CD14-positive monocyte (primary cell): ENCODE measurements at regions not wholly inside any gene's neighbourhood (a gene's known extent, or its start where the extent isn't known, plus 50 kb on each side); places are given as distances from the start of the nearest gene placed in this dataset.

ENCODE experiments used
- DNase-seq, 3 donors: peaks; one replicate each; pipeline ENCODE4 v3.0.0-alpha.2; 2011 to 2022
- H2AFZ ChIP-seq: 2 replicates; pipeline ENCODE4 v1.6.0; 2012; ENCODE audit warnings: mild to moderate bottlenecking, low read depth, low read length, inconsistent platforms; ENCODE audit not compliant: insufficient read depth, poor library complexity, severe bottlenecking
- H3K27ac ChIP-seq, 2 donors: 1 replicate in 1 of 2; 2 replicates in 1 of 2; pipeline ENCODE4 v1.5.1; 2012 to 2013; ENCODE audit warnings: low read length in 2 of 2, control low read depth in 1 of 2, inconsistent platforms in 1 of 2, low read depth in 1 of 2, mild to moderate bottlenecking in 1 of 2
- H3K27me3 ChIP-seq, 2 donors: one replicate each; pipeline versions ENCODE4 v1.6.0 to v1.6.1; 2011 to 2013; ENCODE audit warnings: low read length in 2 of 2; ENCODE audit not compliant: control insufficient read depth in 2 of 2, insufficient read depth in 2 of 2
- H3K36me3 ChIP-seq, 2 donors: replicated peaks in 1 of 2; 1 replicate in 1 of 2; 2 replicates in 1 of 2; pipeline versions ENCODE4 v1.5.1 to v1.6.1; 2012 to 2013; ENCODE audit warnings: low read length in 2 of 2, control low read depth in 1 of 2, inconsistent platforms in 1 of 2, mild to moderate bottlenecking in 1 of 2; ENCODE audit not compliant: insufficient read depth in 2 of 2, control insufficient read depth in 1 of 2
- H3K4me1 ChIP-seq, 2 donors: 1 replicate in 1 of 2; 2 replicates in 1 of 2; pipeline versions ENCODE4 v1.5.1 to v1.6.1; 2012 to 2013; ENCODE audit warnings: low read length in 2 of 2, control low read depth in 1 of 2, inconsistent platforms in 1 of 2, mild to moderate bottlenecking in 1 of 2, moderate library complexity in 1 of 2; ENCODE audit not compliant: insufficient read depth in 2 of 2, control insufficient read depth in 1 of 2
- H3K4me2 ChIP-seq: replicated peaks from 2 replicates; pipeline ENCODE3; 2012; ENCODE audit warnings: low read length, moderate library complexity, mild to moderate bottlenecking; ENCODE audit not compliant: poor library complexity, severe bottlenecking; ENCODE audit errors: extremely low read depth
- H3K4me3 ChIP-seq, 3 experiments: fragments of 200-600 bp in 1 of 3; sonication (generic) in 1 of 3; replicated peaks in 1 of 3; 1 replicate in 2 of 3; 2 replicates in 1 of 3; pipeline ENCODE4 v1.5.1; 2011 to 2013; ENCODE audit warnings: low read length in 3 of 3, mild to moderate bottlenecking in 3 of 3, control low read depth in 2 of 3, low read depth in 2 of 3, inconsistent platforms in 1 of 3, moderate library complexity in 1 of 3
- H3K79me2 ChIP-seq: 2 replicates; pipeline ENCODE4 v1.6.0; 2012; ENCODE audit warnings: mild to moderate bottlenecking, control low read depth, inconsistent platforms, low read length, moderate library complexity; ENCODE audit not compliant: insufficient read depth
- H3K9ac ChIP-seq: 2 replicates; pipeline ENCODE4 v1.6.0; 2017; ENCODE audit warnings: low read length, mild to moderate bottlenecking; ENCODE audit not compliant: insufficient read depth, poor library complexity, severe bottlenecking
- H3K9me3 ChIP-seq, 2 donors: replicated peaks in 1 of 2; 1 replicate in 1 of 2; 2 replicates in 1 of 2; pipeline versions ENCODE4 v1.5.1 to v1.6.1; 2012 to 2013; ENCODE audit warnings: low read length in 2 of 2, control low read depth in 1 of 2; ENCODE audit not compliant: control insufficient read depth in 1 of 2, insufficient read depth in 1 of 2
- H4K20me1 ChIP-seq: 2 replicates; pipeline ENCODE4 v1.6.0; 2012; ENCODE audit warnings: mild to moderate bottlenecking, low read length, control low read depth, moderate library complexity; ENCODE audit not compliant: insufficient read depth
- H3K27ac Mint-ChIP-seq, 7 donors: one replicate each; pipeline ENCODE4 v1.8.0; 2020; ENCODE audit warnings: mild to moderate bottlenecking in 7 of 7, mixed read lengths in 7 of 7, moderate library complexity in 6 of 7, inconsistent platforms in 2 of 7
- H3K27me3 Mint-ChIP-seq, 3 donors: one replicate each; pipeline ENCODE4 v1.8.0; 2021 to 2022; ENCODE audit warnings: low read depth in 3 of 3, mild to moderate bottlenecking in 3 of 3, mixed read lengths in 3 of 3, moderate library complexity in 3 of 3, inconsistent platforms in 1 of 3
- H3K36me3 Mint-ChIP-seq, 2 donors: one replicate each; pipeline ENCODE4 v1.8.0; 2020; ENCODE audit warnings: mixed read lengths in 2 of 2, inconsistent platforms in 1 of 2, mild to moderate bottlenecking in 1 of 2
- H3K4me1 Mint-ChIP-seq: one replicate; pipeline ENCODE4 v1.8.0; 2020; ENCODE audit warnings: mild to moderate bottlenecking, mixed read lengths
- H3K4me3 Mint-ChIP-seq, 2 donors: one replicate each; pipeline ENCODE4 v1.8.0; 2020; ENCODE audit warnings: mild to moderate bottlenecking in 2 of 2, mixed read lengths in 2 of 2, moderate library complexity in 1 of 2
- H3K9me3 Mint-ChIP-seq, 7 donors: one replicate each; pipeline ENCODE4 v1.8.0; 2020 to 2022; ENCODE audit warnings: mixed read lengths in 7 of 7, mild to moderate bottlenecking in 6 of 7, moderate library complexity in 6 of 7, inconsistent platforms in 2 of 7
- WGBS: methylation state at CpG from one replicate; pipeline ENCODE4 v1.1.5; 2013; ENCODE audit warnings: missing lambda C conversion rate; ENCODE audit not compliant: insufficient coverage; 5-methylcytosine and 5-hydroxymethylcytosine counted together
- intact Hi-C, 2 donors: fragments of 100-400 bp; cut with micrococcal nuclease; formaldehyde crosslinking; loops; one replicate each; pipeline versions ENCODE4 v1.15.0 to v1.15.1; 2023
- TF ChIP-seq, protein P1 (sequence below): fragments of 200-600 bp; IDR thresholded peaks from one replicate; pipeline ENCODE4 v1.8.0; 2022; ENCODE audit warnings: antibody characterized with exemption, mild to moderate bottlenecking

DNA sequence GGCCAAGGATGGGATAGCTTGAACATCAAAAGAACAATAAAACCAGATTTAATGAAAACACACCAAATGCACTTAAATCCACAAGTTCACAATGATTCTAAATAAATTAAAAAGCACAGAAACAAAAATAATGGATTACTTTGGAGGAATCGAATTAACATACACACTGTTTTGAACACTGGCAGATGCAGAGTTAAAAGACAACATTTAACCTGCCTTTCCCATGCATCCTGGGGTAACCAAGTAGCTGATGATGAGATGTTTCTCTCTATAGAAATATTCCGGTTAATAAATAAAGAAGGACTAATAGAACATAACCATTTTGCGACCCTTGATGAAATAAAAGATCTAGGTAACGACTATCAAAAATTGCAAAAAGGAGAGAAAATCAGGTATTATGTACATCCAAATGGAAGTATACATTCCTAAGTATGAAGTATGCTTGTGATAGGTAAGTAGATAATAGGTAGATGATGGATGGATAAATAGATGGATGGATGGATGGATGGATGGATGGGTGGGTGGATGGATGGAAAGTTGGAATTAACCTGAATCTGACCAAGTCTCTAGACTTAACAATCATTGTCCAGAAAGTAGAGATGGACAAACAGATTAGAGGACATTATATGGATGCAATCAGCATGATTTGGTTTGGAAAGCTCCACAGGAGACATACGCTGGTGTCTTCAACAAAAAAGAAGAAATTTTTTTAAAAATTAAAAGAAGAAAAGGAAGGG lies 57.4 kb upstream of the MYCN start:
- WGBS, result 100% methylated on average over 2 of the region's 5 CpGs
- TF ChIP-seq, protein P1, sequence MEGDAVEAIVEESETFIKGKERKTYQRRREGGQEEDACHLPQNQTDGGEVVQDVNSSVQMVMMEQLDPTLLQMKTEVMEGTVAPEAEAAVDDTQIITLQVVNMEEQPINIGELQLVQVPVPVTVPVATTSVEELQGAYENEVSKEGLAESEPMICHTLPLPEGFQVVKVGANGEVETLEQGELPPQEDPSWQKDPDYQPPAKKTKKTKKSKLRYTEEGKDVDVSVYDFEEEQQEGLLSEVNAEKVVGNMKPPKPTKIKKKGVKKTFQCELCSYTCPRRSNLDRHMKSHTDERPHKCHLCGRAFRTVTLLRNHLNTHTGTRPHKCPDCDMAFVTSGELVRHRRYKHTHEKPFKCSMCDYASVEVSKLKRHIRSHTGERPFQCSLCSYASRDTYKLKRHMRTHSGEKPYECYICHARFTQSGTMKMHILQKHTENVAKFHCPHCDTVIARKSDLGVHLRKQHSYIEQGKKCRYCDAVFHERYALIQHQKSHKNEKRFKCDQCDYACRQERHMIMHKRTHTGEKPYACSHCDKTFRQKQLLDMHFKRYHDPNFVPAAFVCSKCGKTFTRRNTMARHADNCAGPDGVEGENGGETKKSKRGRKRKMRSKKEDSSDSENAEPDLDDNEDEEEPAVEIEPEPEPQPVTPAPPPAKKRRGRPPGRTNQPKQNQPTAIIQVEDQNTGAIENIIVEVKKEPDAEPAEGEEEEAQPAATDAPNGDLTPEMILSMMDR, result no peak
- no peak overlapping the region for H3K4me2 ChIP-seq
- no peaks in the 10 kb centered on the region for H3K27me3 ChIP-seq
- no peaks in the 10 kb centered on the region for H3K9me3 ChIP-seq
- DNase-seq, result no peak
- Mint-ChIP-seq H3K27ac (no peak overlapping the region), H3K4me3 (no peak overlapping the region), H3K27me3 (peaks cover 0 to 2% (median 0%) of the 10 kb centered on the region in 3 donors), H3K9me3 (peaks cover 0 to 5% (median 0%) of the 10 kb centered on the region in 7 donors), H3K4me1 (no peaks in the 10 kb centered on the region), H3K36me3 (no peaks in the 10 kb centered on the region)
- H3K9ac ChIP-seq, result no peak overlapping the region
- no peak overlapping the region for H3K4me3 ChIP-seq
- no peaks in the 10 kb centered on the region for H3K79me2 ChIP-seq
- no peak overlapping the region for H3K27ac ChIP-seq
- no peak overlapping the region for H2AFZ ChIP-seq
- H3K4me1 ChIP-seq, result no peaks in the 10 kb centered on the region
- H3K36me3 ChIP-seq, result no peaks in the 10 kb centered on the region
- intact Hi-C loops, result no loop called here
- no peaks in the 10 kb centered on the region for H4K20me1 ChIP-seq

DNA sequence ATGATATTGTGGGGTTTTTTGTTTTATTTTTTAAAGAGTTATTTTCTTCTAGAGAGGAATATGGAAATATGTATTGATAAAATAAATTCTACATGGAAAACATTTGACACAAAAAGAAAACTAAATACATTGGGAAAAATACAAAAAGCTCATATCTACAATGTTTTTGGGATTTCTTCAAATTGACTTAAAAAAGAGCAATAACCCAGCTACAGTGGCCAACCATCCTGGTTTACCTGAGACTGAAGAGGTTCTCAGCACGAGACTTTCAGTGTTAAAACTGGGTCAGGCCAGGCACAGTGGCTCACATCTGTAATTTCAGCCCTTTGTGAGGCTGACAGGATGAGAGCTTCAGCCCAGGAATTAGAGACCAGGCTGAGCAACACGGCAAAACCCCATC lies 56.7 kb upstream of the MYCN start:
- 78% methylated on average over 1 of the region's 2 CpGs for WGBS
- H4K20me1 ChIP-seq, result no peaks in the 10 kb centered on the region
- no peak overlapping the region for H3K27ac Mint-ChIP-seq
- no peak overlapping the region for H2AFZ ChIP-seq
- H3K4me3 ChIP-seq, result no peak overlapping the region
- peaks cover 0 to 2% (median 0%) of the 10 kb centered on the region in 3 donors for H3K27me3 Mint-ChIP-seq
- no peaks in the 10 kb centered on the region for H3K4me1 Mint-ChIP-seq
- no peaks in the 10 kb centered on the region for H3K27me3 ChIP-seq
- no peaks in the 10 kb centered on the region for H3K36me3 Mint-ChIP-seq
- intact Hi-C loops, result no loop called here
- DNase-seq, result no peak
- no peaks in the 10 kb centered on the region for H3K79me2 ChIP-seq
- TF ChIP-seq, protein P1, result no peak
- H3K9me3 Mint-ChIP-seq, result peaks cover 0 to 5% (median 0%) of the 10 kb centered on the region in 7 donors
- no peaks in the 10 kb centered on the region for H3K9me3 ChIP-seq
- H3K4me3 Mint-ChIP-seq, result no peak overlapping the region
- H3K4me2 ChIP-seq, result no peak overlapping the region
- H3K4me1 ChIP-seq, result no peaks in the 10 kb centered on the region
- H3K36me3 ChIP-seq, result no peaks in the 10 kb centered on the region
- H3K27ac ChIP-seq, result no peak overlapping the region
- no peak overlapping the region for H3K9ac ChIP-seq
